Lung microvascular endothelial cell (primary cell): ENCODE measurements at regions not wholly inside any gene's neighbourhood (a gene's known extent, or its start where the extent isn't known, plus 50 kb on each side); places are given as distances from the start of the nearest gene placed in this dataset.
"Not testable (repeated sequence)": the region's sequence is repeated elsewhere in the genome, so short reads cannot be mapped to it uniquely, and the experiment has no call there.

Experiments used
- DNase-seq, 2 donors: peaks; one replicate each; pipeline versions ENCODE4 v3.0.0 to v3.0.0-alpha.2; 2010; ENCODE audit warnings: low read depth in 2 of 2

DNA sequence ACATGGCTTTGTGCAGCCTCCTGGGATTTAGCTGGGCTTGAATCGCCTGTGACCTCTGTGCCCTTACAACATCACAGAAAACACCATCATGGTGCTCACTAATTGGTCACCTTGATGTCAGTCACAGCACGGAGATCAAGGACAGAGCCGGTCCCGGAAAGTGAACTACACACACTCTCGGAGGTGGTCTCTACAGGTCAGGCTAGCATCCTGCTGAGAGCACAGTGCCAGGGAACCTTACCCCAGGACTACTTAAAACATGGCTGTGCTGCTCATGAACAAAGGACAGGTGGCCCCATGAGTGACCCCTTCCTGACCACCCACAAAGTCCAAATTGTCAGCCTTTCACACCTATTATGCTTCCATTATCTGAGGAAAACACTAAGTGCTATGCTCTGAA lies 1782.1 kb upstream of the CELF4 start:
- no peak for DNase-seq

DNA sequence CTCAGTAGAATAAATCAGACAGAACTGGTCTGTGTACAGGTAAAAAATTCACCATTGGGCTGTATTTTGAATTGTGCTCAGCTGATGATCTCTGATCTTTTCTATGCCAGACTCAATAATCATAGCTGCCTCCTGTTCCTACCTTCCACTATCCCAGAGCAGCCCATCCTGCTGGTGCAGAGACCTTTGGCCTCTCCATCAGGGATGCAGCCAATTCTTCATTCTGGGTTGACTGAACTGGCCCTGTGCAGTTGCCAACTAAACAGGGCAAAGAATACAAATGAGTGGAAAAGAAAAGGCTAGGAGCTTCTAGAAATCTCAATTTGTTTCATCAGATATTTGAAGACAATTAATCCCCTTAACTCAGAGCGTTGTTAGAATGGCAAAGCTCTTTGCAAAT lies 1781.3 kb upstream of the CELF4 start:
- peak in 1 of 2 donors; percentile 50 for DNase-seq

DNA sequence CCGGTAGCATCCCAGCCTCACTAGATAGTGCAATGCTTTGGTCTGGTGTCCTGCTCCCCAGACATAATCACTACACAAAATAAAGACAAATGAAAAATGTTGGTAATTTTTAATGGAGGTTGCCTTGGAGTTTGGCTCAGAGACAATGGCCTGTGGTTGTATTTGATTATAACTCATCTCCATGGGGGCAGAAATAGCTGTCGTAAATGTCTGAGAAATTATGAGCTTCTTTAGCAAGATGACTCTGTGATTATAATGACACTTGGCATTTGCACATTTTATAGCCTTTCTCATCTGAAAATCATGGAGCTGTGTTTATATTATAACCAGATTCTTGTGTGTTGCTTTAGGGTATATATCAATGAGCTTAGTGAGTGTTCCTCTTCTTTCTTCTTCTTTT lies 1779.7 kb upstream of the CELF4 start:
- DNase-seq = no peak

- no peak for DNase-seq
Measured at GRCh38 chr18:39344487-39344886, 1778.9 kb upstream of the CELF4 start.

- DNase-seq = no peak
Measured at GRCh38 chr18:39341129-39341528, 1775.5 kb upstream of the CELF4 start.

GRCh38 chr18:39340418-39340817 lies 1774.8 kb upstream of the CELF4 start:
- no peak for DNase-seq

DNA sequence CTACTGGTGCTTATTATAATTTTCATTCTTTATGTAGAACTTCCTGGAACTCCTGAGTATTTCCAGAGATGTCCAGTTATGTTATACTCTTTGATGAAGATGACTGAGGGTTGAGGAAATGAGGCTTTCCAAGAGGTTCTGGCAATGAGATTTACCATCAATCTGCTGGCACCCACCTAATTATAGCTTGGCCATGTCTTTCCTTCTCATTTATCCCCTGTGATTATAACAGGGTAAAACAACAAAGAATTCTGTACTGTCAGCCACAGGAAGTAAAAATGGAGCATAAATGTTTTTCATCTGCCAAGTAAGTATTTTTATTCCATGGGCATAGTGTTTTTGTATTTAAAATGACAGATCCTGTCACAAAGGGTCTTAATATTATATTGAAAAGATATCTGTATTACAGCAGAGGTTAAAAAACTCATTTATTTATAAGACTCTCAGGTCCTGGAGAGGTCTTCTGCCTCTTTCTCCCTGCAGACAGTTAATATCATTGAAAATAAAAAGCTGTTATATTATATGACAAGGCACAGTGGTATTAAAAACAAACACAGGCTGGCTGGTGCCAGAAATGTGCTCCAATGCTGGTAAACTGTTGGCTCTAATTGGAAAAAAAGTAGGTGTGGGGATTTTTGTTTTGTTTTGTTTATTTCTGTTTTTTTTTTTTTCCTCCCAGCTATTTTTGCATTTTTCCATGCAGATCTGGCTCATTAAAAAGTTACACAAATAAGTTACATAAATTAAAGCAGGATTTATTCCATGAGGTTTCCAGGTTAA lies 1764.1 kb upstream of the CELF4 start:
- DNase-seq = peak in 1 of 2 donors; percentile 16

DNA sequence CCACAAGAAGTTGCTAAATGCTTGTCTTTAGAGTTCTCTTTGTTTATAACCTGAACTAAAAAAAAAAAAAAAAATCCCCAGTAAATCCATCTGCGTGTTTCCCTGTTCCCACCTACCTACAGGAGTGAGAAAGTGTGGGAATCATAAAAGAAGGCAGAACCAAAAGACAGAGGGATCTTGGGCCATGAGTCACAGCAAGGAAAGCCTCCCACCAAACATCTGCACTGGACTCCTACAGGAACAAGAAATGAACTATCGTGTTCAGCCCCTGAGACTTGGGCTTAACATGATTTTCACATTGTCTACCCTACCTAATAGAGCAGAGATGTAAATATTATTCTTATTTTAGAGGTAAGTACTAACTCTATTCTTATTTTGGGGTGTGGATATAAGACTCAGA lies 1761.2 kb upstream of the CELF4 start:
- DNase-seq = no peak

GRCh38 chr18:39325973-39326372 lies 1760.4 kb upstream of the CELF4 start:
- no peak for DNase-seq

- no peak for DNase-seq
Measured at GRCh38 chr18:39319141-39319540, 1753.5 kb upstream of the CELF4 start.

GRCh38 chr18:39318462-39318861 lies 1752.9 kb upstream of the CELF4 start:
- DNase-seq = no peak

GRCh38 chr18:39318008-39318407 lies 1752.4 kb upstream of the CELF4 start:
- DNase-seq = no peak

DNA sequence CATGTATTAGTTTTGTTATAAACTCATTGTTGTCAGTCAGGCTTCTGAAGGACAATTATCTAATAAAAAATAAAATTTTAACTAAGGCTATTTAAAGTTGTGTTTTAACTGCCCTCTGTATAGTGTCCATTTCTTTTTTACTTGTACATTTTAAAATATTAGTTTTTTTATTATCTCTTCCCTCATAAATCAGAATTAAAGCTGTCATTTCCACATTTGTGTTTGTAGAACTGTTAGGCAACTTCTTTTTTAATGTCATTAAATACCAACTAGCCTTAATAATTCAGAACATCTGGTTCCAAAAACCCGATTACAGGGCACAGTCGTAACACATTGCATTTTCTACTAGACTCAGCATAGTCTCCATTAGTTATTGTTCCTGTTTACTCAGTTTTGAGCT lies 1749.0 kb upstream of the CELF4 start:
- DNase-seq = no peak

DNA sequence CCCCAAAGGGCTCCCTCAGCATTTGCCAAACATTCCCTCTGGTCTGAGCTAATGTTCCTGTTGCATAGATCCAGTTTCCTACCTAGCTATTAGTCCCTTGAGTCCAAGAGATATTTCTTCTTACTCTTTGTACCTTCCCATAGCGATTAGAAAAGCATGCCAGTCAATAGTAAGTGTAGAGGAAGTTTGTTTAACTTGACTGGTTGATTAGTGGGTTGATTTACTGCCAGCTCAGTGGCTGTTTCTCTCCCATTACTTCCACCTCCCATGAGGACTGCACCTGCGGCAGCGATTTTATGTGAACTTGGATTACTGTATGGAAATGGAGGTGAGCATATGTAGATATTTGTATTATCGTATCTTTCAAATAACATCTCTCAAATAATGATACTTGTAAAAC lies 1748.4 kb upstream of the CELF4 start:
- no peak for DNase-seq

- DNase-seq = no peak
Measured at GRCh38 chr18:39311111-39311712, 1745.6 kb upstream of the CELF4 start.

DNA sequence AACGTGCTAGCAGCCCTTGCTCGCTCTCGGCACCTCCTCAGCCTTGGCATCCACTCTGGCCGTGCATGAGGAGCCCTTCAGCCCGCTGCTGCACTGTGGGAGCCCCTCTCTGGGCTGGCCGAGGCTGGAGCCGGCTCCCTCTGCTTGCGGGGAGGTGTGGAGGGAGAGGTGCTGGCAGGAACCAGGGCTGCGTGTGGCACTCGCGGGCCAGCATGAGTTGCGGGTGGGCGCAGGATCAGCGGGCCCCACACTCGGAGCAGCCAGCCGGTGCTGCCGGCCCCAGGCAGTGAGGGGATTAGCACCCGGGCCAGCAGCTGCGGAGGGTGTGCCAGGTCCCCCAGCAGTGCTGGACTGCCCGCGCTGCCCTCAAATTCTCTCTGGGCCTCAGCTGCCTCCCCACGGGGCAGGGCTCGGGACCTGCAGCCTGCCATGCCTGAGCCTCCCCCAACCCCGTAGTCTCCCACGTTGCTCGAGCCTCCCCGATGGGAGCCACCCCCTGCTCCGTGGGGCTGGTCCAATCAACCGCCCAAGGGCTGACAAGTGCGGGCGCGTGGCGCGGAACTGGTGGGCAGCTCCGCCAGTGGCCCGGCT lies 1743.4 kb upstream of the CELF4 start:
- not testable (repeated sequence) for DNase-seq

DNA sequence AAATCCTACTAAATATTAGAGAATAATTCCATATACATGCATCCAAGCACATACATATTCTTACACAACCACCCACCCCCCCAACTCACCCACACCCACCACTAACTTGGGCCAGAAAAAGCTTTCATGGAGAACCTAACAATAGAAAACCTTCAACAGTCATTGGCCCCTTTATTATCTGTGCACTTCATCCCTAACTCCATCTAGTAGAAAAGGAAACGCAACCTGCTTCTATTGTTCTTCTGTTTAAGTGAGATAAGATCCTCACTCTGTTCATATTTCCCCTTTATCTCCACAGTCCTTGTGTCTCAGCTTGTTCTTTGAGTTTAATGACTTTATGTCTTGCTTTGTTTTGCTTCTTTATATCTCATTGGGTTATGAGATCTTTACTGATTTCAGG lies 1740.2 kb upstream of the CELF4 start:
- DNase-seq = peak in 1 of 2 donors; percentile 28

GRCh38 chr18:39302481-39302880 lies 1736.9 kb upstream of the CELF4 start:
- DNase-seq = no peak

DNA sequence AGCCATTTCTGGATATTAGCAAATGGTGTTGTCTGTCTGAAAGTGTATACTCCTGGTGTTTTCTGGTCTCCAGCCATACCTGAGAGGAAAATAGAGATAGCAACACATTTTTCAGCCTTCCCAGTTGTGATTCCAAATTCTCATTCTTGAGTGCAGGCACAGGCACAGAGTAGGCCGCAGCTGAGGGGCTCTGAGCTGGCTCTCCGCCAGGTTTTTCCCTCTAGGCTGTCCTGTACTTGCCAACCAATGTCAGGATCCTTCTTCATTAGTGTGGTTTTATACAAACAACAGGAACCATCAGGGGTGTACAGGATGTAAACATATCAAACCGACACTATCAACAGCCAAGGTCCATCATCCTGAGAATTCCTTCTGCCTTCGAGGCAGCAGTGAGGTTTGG lies 1733.6 kb upstream of the CELF4 start:
- no peak for DNase-seq

- no peak for DNase-seq
Measured at GRCh38 chr18:39297225-39297624, 1731.6 kb upstream of the CELF4 start.

GRCh38 chr18:39296293-39296888 lies 1730.8 kb upstream of the CELF4 start:
- DNase-seq = no peak

DNA sequence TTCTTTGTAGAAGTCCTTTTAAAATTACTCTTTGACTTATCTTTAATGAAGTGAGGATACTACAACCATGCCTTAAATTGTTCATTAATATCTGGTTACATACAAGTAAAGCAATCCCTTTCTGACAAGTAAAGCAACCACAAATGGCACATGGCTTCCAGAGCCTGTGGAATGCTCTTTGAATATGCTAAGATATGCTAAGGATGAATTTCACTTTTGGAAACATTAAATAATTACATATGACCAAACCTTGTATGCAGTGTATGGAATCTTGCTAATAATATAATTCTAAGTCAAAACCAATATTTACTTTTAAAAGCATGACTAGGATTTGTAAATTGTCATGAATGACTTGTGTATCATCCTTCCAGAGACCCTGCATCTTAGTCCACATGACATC lies 1711.2 kb upstream of the CELF4 start:
- no peak for DNase-seq

DNA sequence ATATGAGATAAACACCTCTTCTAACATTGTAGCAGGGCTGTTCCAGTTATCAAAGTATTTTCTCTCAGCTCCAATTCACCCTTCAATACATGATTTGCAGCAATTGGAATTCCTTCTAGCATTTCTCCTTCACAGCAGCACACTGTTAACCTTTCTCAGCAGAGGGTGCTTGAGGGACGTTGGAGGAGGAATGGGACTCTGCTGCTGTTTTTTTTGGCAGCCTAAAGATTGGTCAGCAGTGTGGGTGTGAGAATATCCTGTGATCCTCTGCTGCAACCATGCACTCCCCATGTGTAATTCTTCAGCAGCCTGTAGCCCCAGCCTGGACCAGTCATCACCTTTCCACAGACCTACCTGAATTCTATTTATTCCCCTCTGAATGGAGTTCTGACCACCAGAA lies 1708.9 kb upstream of the CELF4 start:
- peak in 1 of 2 donors; percentile 19 for DNase-seq
